Ishikawa (cell line): ENCODE measurements at regions not wholly inside any gene's neighbourhood (a gene's known extent, or its start where the extent isn't known, plus 50 kb on each side); places are given as distances from the start of the nearest gene placed in this dataset.

ENCODE experiments used
- CEBPB ChIP-seq: IDR thresholded peaks from 2 replicates; pipeline ENCODE4 v1.6.1; 2012
- CREB1 ChIP-seq: IDR thresholded peaks from 2 replicates; pipeline ENCODE4 v1.6.1; 2012; ENCODE audit warnings: low read depth
- EGR1 ChIP-seq: IDR thresholded peaks from 2 replicates; pipeline ENCODE4 v1.6.1; 2012
- EP300 ChIP-seq: IDR thresholded peaks from 2 replicates; pipeline ENCODE4 v1.6.1; 2012; ENCODE audit warnings: borderline replicate concordance
- FOXM1 ChIP-seq: IDR thresholded peaks from 2 replicates; pipeline ENCODE4 v1.6.1; 2012; ENCODE audit warnings: low read depth, borderline replicate concordance
- MAX ChIP-seq: IDR thresholded peaks from 2 replicates; pipeline ENCODE4 v1.6.1; 2012
- NFIC ChIP-seq: IDR thresholded peaks from 2 replicates; pipeline ENCODE4 v1.6.1; 2012
- RAD21 ChIP-seq: IDR thresholded peaks from 2 replicates; pipeline ENCODE4 v1.6.1; 2012; ENCODE audit warnings: low read depth
- REST ChIP-seq: IDR thresholded peaks from 2 replicates; pipeline ENCODE4 v1.6.1; 2012; ENCODE audit warnings: low read depth, mild to moderate bottlenecking
- TAF1 ChIP-seq: IDR thresholded peaks from 2 replicates; pipeline ENCODE4 v1.6.1; 2012; ENCODE audit warnings: low read depth, mild to moderate bottlenecking
- TCF12 ChIP-seq: IDR thresholded peaks from 2 replicates; pipeline ENCODE4 v1.6.1; 2012; ENCODE audit warnings: low read depth
- TEAD4 ChIP-seq: IDR thresholded peaks from 2 replicates; pipeline ENCODE4 v1.6.1; 2012
- USF1 ChIP-seq: IDR thresholded peaks from 2 replicates; pipeline ENCODE4 v1.6.1; 2012
- YY1 ChIP-seq: IDR thresholded peaks from 2 replicates; pipeline ENCODE4 v1.6.1; 2012; ENCODE audit warnings: low read depth
- ZBTB7A ChIP-seq: IDR thresholded peaks from 2 replicates; pipeline ENCODE4 v1.6.1; 2012; ENCODE audit warnings: low read depth

- TF ChIP-seq MAX (no peak), REST (no peak), EGR1 (no peak), TAF1 (no peak), NFIC (no peak), TCF12 (no peak), TEAD4 (no peak), RAD21 (no peak), USF1 (no peak), EP300 (no peak), CEBPB (no peak), YY1 (no peak), FOXM1 (no peak), CREB1 (no peak), ZBTB7A (no peak)
Measured at GRCh38 chr2:16135196-16135912, 195.0 kb downstream of the MYCN start.

- no peak for TF ChIP-seq MAX
- no peak for TF ChIP-seq YY1
- TF ChIP-seq EGR1 = no peak
- TF ChIP-seq EP300 = no peak
- no peak for TF ChIP-seq ZBTB7A
- TF ChIP-seq REST = no peak
- no peak for TF ChIP-seq TAF1
Measured at GRCh38 chr2:16134436-16135165, 194.3 kb downstream of the MYCN start.

GRCh38 chr2:16130906-16131400, 190.6 kb downstream of the MYCN start:
- TF ChIP-seq TEAD4 = no peak
- TF ChIP-seq TAF1 = no peak
- no peak for TF ChIP-seq EGR1
- no peak for TF ChIP-seq USF1

- TF ChIP-seq EGR1 = no peak
- no peak for TF ChIP-seq YY1
- TF ChIP-seq MAX = no peak
- no peak for TF ChIP-seq TCF12
- TF ChIP-seq EP300 = no peak
- TF ChIP-seq ZBTB7A = no peak
Measured at GRCh38 chr2:16130541-16130880, 190.2 kb downstream of the MYCN start.

GRCh38 chr2:16129716-16130540, 189.6 kb downstream of the MYCN start:
- no peak for TF ChIP-seq RAD21
- TF ChIP-seq CREB1 = no peak
- TF ChIP-seq TAF1 = no peak
- no peak for TF ChIP-seq NFIC
- no peak for TF ChIP-seq TCF12
- no peak for TF ChIP-seq YY1
- TF ChIP-seq MAX = no peak
- no peak for TF ChIP-seq EGR1
- no peak for TF ChIP-seq TEAD4
- no peak for TF ChIP-seq FOXM1
- TF ChIP-seq ZBTB7A = no peak
- TF ChIP-seq CEBPB = no peak
- TF ChIP-seq REST = no peak
- TF ChIP-seq USF1 = no peak
- no peak for TF ChIP-seq EP300
